ENCODE measurements at regions not wholly inside any gene's neighbourhood (a gene's known extent, or its start where the extent isn't known, plus 50 kb on each side); places are given as distances from the start of the nearest gene placed in this dataset.

- Histone ChIP-seq H3K9ac (no peak overlapping the region), H3F3A (replicated peaks; ENCODE audit: insufficient read depth) (no peaks in the 10 kb centered on the region), H3K4me1 (ENCODE audit: control insufficient read depth in 1 of 2, insufficient read depth in 2 of 2, low read depth in 1 of 2, low read length in 1 of 2) (no peaks in the 10 kb centered on the region), H4K20me1 (ENCODE audit: insufficient read depth) (no peaks in the 10 kb centered on the region), H3K4me3 (ENCODE audit: low read depth in 2 of 2, low read length in 1 of 2) (no peak overlapping the region), H3K27me3 (ENCODE audit: insufficient read depth) (no peaks in the 10 kb centered on the region), H2AFZ (ENCODE audit: low read depth) (no peak overlapping the region), H3K9me2 (no peaks in the 10 kb centered on the region), H3K27ac (ENCODE audit: low read depth in 2 of 2, low read length in 1 of 2) (no peak overlapping the region), H3K4me2 (no peak overlapping the region), H3K36me3 (replicated peaks in 1 of 2; ENCODE audit: control insufficient read depth in 1 of 2, insufficient read depth in 2 of 2, low read length in 1 of 2) (no peaks in the 10 kb centered on the region), H3K79me2 (ENCODE audit: insufficient read depth) (no peaks in the 10 kb centered on the region), H3K9me3 (no peaks in the 10 kb centered on the region)
- CTCF ChIA-PET, result interaction anchor here (1.7 kb wide), 1 partner anchor 8 kb away, joined by 7 read pairs; no protein-coding TSS in a partner anchor
- DNase-seq, result no peak
- TF ChIP-seq SMC3 (IDR thresholded peaks at IDR 0.05; ENCODE audit: low read depth, low read length) (no peak), FOXJ3 (CRISPR knock-in tag; IDR thresholded peaks at IDR 0.05) (no peak), CTCF (IDR thresholded peaks at IDR 0.05) (no peak), ZBTB33 (IDR thresholded peaks at IDR 0.05; ENCODE audit: borderline replicate concordance, low read depth) (no peak), RAD21 (IDR thresholded peaks at IDR 0.05; ENCODE audit: low read length) (no peak), GABPA (IDR thresholded peaks at IDR 0.05; ENCODE audit: low read depth) (no peak), PBX3 (IDR thresholded peaks at IDR 0.05) (no peak), ELF1 (IDR thresholded peaks at IDR 0.05) (no peak), TCF12 (IDR thresholded peaks at IDR 0.05) (no peak), NFIC (IDR thresholded peaks at IDR 0.05; ENCODE audit: borderline replicate concordance) (no peak), RFX5 (IDR thresholded peaks at IDR 0.05; ENCODE audit: low read length) (no peak), GATA2 (CRISPR knock-in tag; IDR thresholded peaks at IDR 0.05) (no peak), POLR2AphosphoS5 (IDR thresholded peaks at IDR 0.05; ENCODE audit: low read depth, low read length) (no peak)
- WGBS (ENCODE audit: low lambda C conversion rate), result 12% methylated on average over 2 of the region's 2 CpGs
- POLR2A ChIA-PET, result no interaction called here
These were observed 158.5 kb downstream of the C7orf25 start for GRCh38 chr7:42753367-42753766.

- ChIA-PET POLR2A (no interaction called here), CTCF (interaction anchor here (1.7 kb wide), 1 partner anchor 50 kb away, joined by 3 read pairs; no protein-coding TSS in a partner anchor)
- Histone ChIP-seq H3K4me1 (ENCODE audit: control insufficient read depth in 1 of 2, insufficient read depth in 2 of 2, low read depth in 1 of 2, low read length in 1 of 2) (no peaks in the 10 kb centered on the region), H3K9me2 (no peaks in the 10 kb centered on the region), H3K9me3 (no peaks in the 10 kb centered on the region), H2AFZ (ENCODE audit: low read depth) (no peak overlapping the region), H3K36me3 (replicated peaks in 1 of 2; ENCODE audit: control insufficient read depth in 1 of 2, insufficient read depth in 2 of 2, low read length in 1 of 2) (no peaks in the 10 kb centered on the region), H3F3A (replicated peaks; ENCODE audit: insufficient read depth) (no peaks in the 10 kb centered on the region), H3K4me3 (ENCODE audit: low read depth in 2 of 2, low read length in 1 of 2) (no peak overlapping the region), H4K20me1 (ENCODE audit: insufficient read depth) (no peaks in the 10 kb centered on the region), H3K27me3 (ENCODE audit: insufficient read depth) (no peaks in the 10 kb centered on the region), H3K27ac (ENCODE audit: low read depth in 2 of 2, low read length in 1 of 2) (no peak overlapping the region), H3K9ac (no peak overlapping the region), H3K79me2 (ENCODE audit: insufficient read depth) (no peaks in the 10 kb centered on the region), H3K4me2 (no peak overlapping the region)
- 0% methylated on average over 4 of the region's 4 CpGs for WGBS (ENCODE audit: low lambda C conversion rate)
- TF ChIP-seq MEF2A (IDR thresholded peaks at IDR 0.05; ENCODE audit: borderline replicate concordance, low read depth), result no peak
- no peak for TF ChIP-seq TEAD4 (IDR thresholded peaks at IDR 0.05; ENCODE audit: borderline replicate concordance, insufficient read depth)
- no peak for TF ChIP-seq PBX3 (IDR thresholded peaks at IDR 0.05)
- TF ChIP-seq MAX (IDR thresholded peaks at IDR 0.05; ENCODE audit: low read depth), result no peak
- TF ChIP-seq RCOR1 (IDR thresholded peaks at IDR 0.05; ENCODE audit: low read length), result no peak
- TF ChIP-seq RAD21 (IDR thresholded peaks at IDR 0.05; ENCODE audit: low read length), result no peak
- no peak for DNase-seq
These were observed 161.7 kb downstream of the C7orf25 start for GRCh38 chr7:42750172-42750571.

Measured in SK-N-SH (cell line).